ENCODE measurements at regions not wholly inside any gene's neighbourhood (a gene's known extent, or its start where the extent isn't known, plus 50 kb on each side); places are given as distances from the start of the nearest gene placed in this dataset.

- H3K4me1 ChIP-seq, result peaks cover 0 to 5% (median 4%) of the 10 kb centered on the region in 4 donors
- no peaks in the 10 kb centered on the region for H3K36me3 ChIP-seq
- DNase-seq (no peak), ATAC-seq (ENCODE audit: low FRiP score in 2 of 2) (no peak)
- TF ChIP-seq EP300 (IDR thresholded peaks at IDR 0.05), result no peak
- TF ChIP-seq POLR2A (IDR thresholded peaks at IDR 0.05), result no peak
- TF ChIP-seq POLR2AphosphoS5 (IDR thresholded peaks at IDR 0.05), result no peak
- TF ChIP-seq CTCF (IDR thresholded peaks at IDR 0.05), result no peak
- no peaks in the 10 kb centered on the region for H3K27me3 ChIP-seq
- no peak overlapping the region for H3K4me3 ChIP-seq
- no peak overlapping the region for H3K27ac ChIP-seq
- no peaks in the 10 kb centered on the region for H3K9me3 ChIP-seq
Measured at GRCh38 chr15:20361091-20361490, 180.5 kb downstream of the GOLGA6L6 start.

- TF ChIP-seq POLR2A (IDR thresholded peaks at IDR 0.05) (no peak), CTCF (IDR thresholded peaks at IDR 0.05) (no peak), EP300 (IDR thresholded peaks at IDR 0.05) (no peak), POLR2AphosphoS5 (IDR thresholded peaks at IDR 0.05) (no peak)
- H3K4me3 ChIP-seq, result no peak overlapping the region
- DNase-seq (no peak), ATAC-seq (ENCODE audit: low FRiP score in 2 of 2) (peak in 1 of 2 donors; percentile 0)
- H3K27me3 ChIP-seq, result no peaks in the 10 kb centered on the region
- H3K36me3 ChIP-seq, result no peaks in the 10 kb centered on the region
- H3K9me3 ChIP-seq, result no peaks in the 10 kb centered on the region
- peaks cover 0 to 5% (median 4%) of the 10 kb centered on the region in 4 donors for H3K4me1 ChIP-seq
- H3K27ac ChIP-seq, result no peak overlapping the region
- 79% methylated on average over 17 of the region's 17 CpGs for WGBS, 2 donors
Measured at GRCh38 chr15:20358779-20359414, 182.7 kb downstream of the GOLGA6L6 start.

GRCh38 chr15:20358066-20358778 is 183.4 kb downstream of the GOLGA6L6 start:
- peak; percentile 5 to 38 for ATAC-seq (ENCODE audit: low FRiP score in 2 of 2)
- peak in 1 of 2 donors; percentile 90 for DNase-seq
- H3K4me3 ChIP-seq, result no peak overlapping the region
- no peak overlapping the region for H3K27ac ChIP-seq
- TF ChIP-seq POLR2A (IDR thresholded peaks at IDR 0.05), result no peak
- no peak for TF ChIP-seq CTCF (IDR thresholded peaks at IDR 0.05)
- H3K9me3 ChIP-seq, result no peaks in the 10 kb centered on the region
- H3K36me3 ChIP-seq, result no peaks in the 10 kb centered on the region
- WGBS, 2 donors, result 86 to 88% methylated on average over 22 to 28 of the region's 28 CpGs
- H3K27me3 ChIP-seq, result no peaks in the 10 kb centered on the region
- H3K4me1 ChIP-seq, result peaks cover 0 to 5% (median 4%) of the 10 kb centered on the region in 4 donors

- WGBS, 2 donors, result 83% methylated on average over 12 to 17 of the region's 17 CpGs
- Histone ChIP-seq H3K4me3 (no peak overlapping the region), H3K27me3 (no peaks in the 10 kb centered on the region), H3K9me3 (no peaks in the 10 kb centered on the region), H3K36me3 (no peaks in the 10 kb centered on the region), H3K27ac (no peak overlapping the region), H3K4me1 (peaks cover 0 to 5% (median 4%) of the 10 kb centered on the region in 4 donors)
- TF ChIP-seq POLR2A (IDR thresholded peaks at IDR 0.05) (no peak), CTCF (IDR thresholded peaks at IDR 0.05) (no peak), EP300 (IDR thresholded peaks at IDR 0.05) (no peak), POLR2AphosphoS5 (IDR thresholded peaks at IDR 0.05) (no peak)
- ATAC-seq (ENCODE audit: low FRiP score in 2 of 2) (peak; percentile 4 to 31), DNase-seq (peak; percentile 29 to 90)
Measured at GRCh38 chr15:20357481-20358065, 184.0 kb downstream of the GOLGA6L6 start.

All from upper lobe of left lung (tissue), 6 donors.